ENCODE measurements at regions not wholly inside any gene's neighbourhood (a gene's known extent, or its start where the extent isn't known, plus 50 kb on each side); places are given as distances from the start of the nearest gene placed in this dataset.

GRCh38 chr10:132115732-132116131, 50.0 kb downstream of the JAKMIP3 start:
- FAIRE-seq (no peak), DNase-seq (ENCODE audit: low read depth) (no peak)
- Histone ChIP-seq H3K27me3 (ENCODE audit: control insufficient read depth, insufficient read depth, low read length) (no peaks in the 10 kb centered on the region), H3K36me3 (ENCODE audit: control insufficient read depth, insufficient read depth, low read length) (no peaks in the 10 kb centered on the region), H3K4me3 (ENCODE audit: low read depth, low read length) (no peak overlapping the region)
- TF ChIP-seq CTCF (IDR thresholded peaks at IDR 0.05; ENCODE audit: insufficient read depth, low read length, severe bottlenecking): no peak

GRCh38 chr10:132117146-132117545, 51.4 kb downstream of the JAKMIP3 start:
- TF ChIP-seq CTCF (IDR thresholded peaks at IDR 0.05; ENCODE audit: insufficient read depth, low read length, severe bottlenecking): no peak
- DNase-seq (ENCODE audit: low read depth) (no peak), FAIRE-seq (no peak)
- H3K4me3 ChIP-seq (ENCODE audit: low read depth, low read length): no peak overlapping the region
- no peaks in the 10 kb centered on the region for H3K36me3 ChIP-seq (ENCODE audit: control insufficient read depth, insufficient read depth, low read length)
- H3K27me3 ChIP-seq (ENCODE audit: control insufficient read depth, insufficient read depth, low read length): no peaks in the 10 kb centered on the region

GRCh38 chr10:132117636-132118190, 52.0 kb downstream of the JAKMIP3 start:
- DNase-seq (ENCODE audit: low read depth): no peak
- TF ChIP-seq CTCF (IDR thresholded peaks at IDR 0.05; ENCODE audit: insufficient read depth, low read length, severe bottlenecking): no peak
- Histone ChIP-seq H3K36me3 (ENCODE audit: control insufficient read depth, insufficient read depth, low read length) (no peaks in the 10 kb centered on the region), H3K27me3 (ENCODE audit: control insufficient read depth, insufficient read depth, low read length) (no peaks in the 10 kb centered on the region), H3K4me3 (ENCODE audit: low read depth, low read length) (no peak overlapping the region)
- no peak for FAIRE-seq

DNA sequence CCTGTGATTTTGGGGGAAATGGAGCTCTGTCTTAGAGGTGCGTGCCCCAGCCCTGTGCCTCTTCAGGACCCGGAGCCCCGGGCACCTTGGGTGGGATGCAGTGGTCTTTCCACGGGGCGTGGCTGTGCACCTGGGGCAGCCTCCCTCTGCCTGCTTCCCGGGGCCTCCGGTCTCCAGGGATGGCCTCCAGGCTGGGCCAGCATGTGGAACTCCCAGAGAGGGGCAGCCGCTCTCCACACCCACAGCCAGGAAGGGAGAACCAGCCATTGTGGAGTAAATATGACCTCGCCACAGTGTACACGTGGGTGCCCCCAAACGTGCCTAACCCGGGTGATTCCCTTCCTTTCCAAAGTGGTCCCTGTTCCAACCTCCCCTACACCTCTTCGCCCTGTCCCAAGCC, 52.6 kb downstream of the JAKMIP3 start:
- no peak overlapping the region for H3K4me3 ChIP-seq (ENCODE audit: low read depth, low read length)
- DNase-seq (ENCODE audit: low read depth): no peak
- FAIRE-seq: no peak
- no peaks in the 10 kb centered on the region for H3K36me3 ChIP-seq (ENCODE audit: control insufficient read depth, insufficient read depth, low read length)
- H3K27me3 ChIP-seq (ENCODE audit: control insufficient read depth, insufficient read depth, low read length): no peaks in the 10 kb centered on the region
- TF ChIP-seq CTCF (IDR thresholded peaks at IDR 0.05; ENCODE audit: insufficient read depth, low read length, severe bottlenecking): no peak

DNA sequence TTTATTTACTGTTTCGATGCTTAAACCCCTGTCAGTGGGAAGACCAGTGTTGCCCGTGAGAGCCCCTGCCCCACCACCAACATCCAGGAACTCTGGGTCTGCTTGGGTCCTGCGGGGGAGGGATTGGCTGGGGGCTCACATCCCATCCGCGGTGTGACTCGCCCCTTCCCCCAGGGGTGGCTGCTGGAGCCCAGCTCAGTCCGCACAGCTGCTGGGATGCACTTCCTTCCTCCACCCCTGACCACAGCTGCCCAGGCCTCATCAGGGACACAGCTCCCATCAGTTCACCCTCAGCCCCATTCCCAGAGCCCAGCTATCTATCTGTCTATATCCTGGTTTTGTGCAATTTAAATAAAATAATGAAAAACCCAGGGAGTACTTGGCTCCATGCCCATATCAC, 54.5 kb downstream of the JAKMIP3 start:
- TF ChIP-seq CTCF (IDR thresholded peaks at IDR 0.05; ENCODE audit: insufficient read depth, low read length, severe bottlenecking): no peak
- no peak for DNase-seq (ENCODE audit: low read depth)
- FAIRE-seq: no peak

More for the DNA sequence above, 54.5 kb downstream of the JAKMIP3 start:
- Histone ChIP-seq H3K4me3 (ENCODE audit: low read depth, low read length) (no peak overlapping the region), H3K36me3 (ENCODE audit: control insufficient read depth, insufficient read depth, low read length) (no peaks in the 10 kb centered on the region), H3K27me3 (ENCODE audit: control insufficient read depth, insufficient read depth, low read length) (no peaks in the 10 kb centered on the region)
